Activated CD4-positive, alpha-beta T cell treated with anti-CD3 and anti-CD28 coated beads, Interleukin-2, amount 10 ng/mL, durations not matched to agents 7 days and 5 days (primary cell): ENCODE measurements at regions not wholly inside any gene's neighbourhood (a gene's known extent, or its start where the extent isn't known, plus 50 kb on each side); places are given as distances from the start of the nearest gene placed in this dataset.
"Not testable (repeated sequence)": the region's sequence is repeated elsewhere in the genome, so short reads cannot be mapped to it uniquely, and the experiment has no call there.

ENCODE experiments used
- CTCF ChIA-PET: fragments of 350-600 bp; sonication (Branson Sonifier 250); formaldehyde crosslinking; loops from one replicate; lab custom pipeline; 2021; ENCODE audit warnings: antibody characterized with exemption; lab: Charles Lee
- POLR2A ChIA-PET: fragments of 350-600 bp; sonication (Branson Sonifier 250); formaldehyde crosslinking; loops from one replicate; lab custom pipeline; 2021; ENCODE audit warnings: antibody characterized with exemption; lab: Charles Lee
- DNase-seq: peaks from one replicate; pipeline ENCODE4 v3.0.0-alpha.2; 2020
- H3K27ac Mint-ChIP-seq: one replicate; pipeline ENCODE4 v1.8.0; 2021; ENCODE audit warnings: mild to moderate bottlenecking, moderate library complexity, mixed read lengths
- H3K27me3 Mint-ChIP-seq: one replicate; pipeline ENCODE4 v1.8.0; 2021; ENCODE audit warnings: mixed read lengths
- H3K36me3 Mint-ChIP-seq: one replicate; pipeline ENCODE4 v1.8.0; 2021; ENCODE audit warnings: low read depth, mixed read lengths
- H3K4me1 Mint-ChIP-seq: one replicate; pipeline ENCODE4 v1.8.0; 2021; ENCODE audit warnings: mixed read lengths
- H3K4me3 Mint-ChIP-seq: one replicate; pipeline ENCODE4 v1.8.0; 2021; ENCODE audit warnings: mild to moderate bottlenecking, moderate library complexity, mixed read lengths
- H3K9me3 Mint-ChIP-seq: one replicate; pipeline ENCODE4 v1.8.0; 2021; ENCODE audit warnings: mixed read lengths

DNA sequence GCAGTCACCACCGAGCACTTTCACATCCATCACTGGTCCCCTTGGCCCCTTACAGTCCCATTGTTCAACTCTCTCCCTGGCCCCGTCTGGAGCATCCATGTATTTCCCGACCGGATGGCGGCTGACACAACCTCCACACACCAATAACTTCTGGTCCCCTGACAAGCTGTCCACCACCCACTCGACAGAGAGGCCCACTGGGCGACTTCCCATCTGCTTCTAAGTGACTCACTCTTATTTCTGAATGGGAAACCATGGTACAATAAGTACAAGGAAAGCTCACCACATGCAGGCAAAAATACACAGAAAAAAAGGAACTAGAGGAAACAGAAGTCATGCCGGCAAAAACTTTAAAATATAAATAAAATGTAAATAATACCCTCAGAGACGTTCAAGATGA lies 82.9 kb upstream of the RAB12 start:
- Mint-ChIP-seq H3K4me1 (peaks cover 18% of the 10 kb centered on the region), H3K27me3 (peaks cover 31% of the 10 kb centered on the region), H3K4me3 (no peak overlapping the region), H3K36me3 (peaks cover 2% of the 10 kb centered on the region), H3K9me3 (peaks cover 12% of the 10 kb centered on the region), H3K27ac (no peak overlapping the region)
- POLR2A ChIA-PET = no interaction called here
- DNase-seq = no peak
- CTCF ChIA-PET = interaction anchor here (0.5 kb wide), 1 partner anchor 831 kb away, joined by 3 read pairs; no protein-coding TSS in a partner anchor

DNA sequence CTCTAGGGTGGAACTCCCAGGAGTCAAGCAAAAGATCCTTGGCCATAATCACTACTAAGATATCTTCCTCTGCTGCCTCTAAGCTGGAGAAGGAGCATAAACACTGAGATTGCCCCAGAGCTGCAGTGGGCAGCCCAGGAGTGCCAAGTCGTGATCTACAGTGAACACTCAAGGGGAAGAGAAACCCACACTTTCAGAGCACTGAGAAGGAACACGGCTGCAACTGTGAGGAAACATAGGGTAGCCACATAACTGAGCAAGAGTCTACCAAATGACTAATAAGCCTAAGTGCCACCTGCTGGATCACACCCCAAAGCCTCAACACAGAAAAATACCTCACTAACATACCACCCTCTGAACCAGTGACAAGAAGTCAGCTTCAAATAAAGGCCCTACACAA lies 79.6 kb upstream of the RAB12 start:
- Mint-ChIP-seq H3K9me3 (peaks cover 29% of the 10 kb centered on the region), H3K27me3 (peaks cover 23% of the 10 kb centered on the region), H3K36me3 (peaks cover 2% of the 10 kb centered on the region), H3K4me1 (peaks cover 18% of the 10 kb centered on the region), H3K4me3 (no peak overlapping the region), H3K27ac (no peak overlapping the region)
- CTCF ChIA-PET = no interaction called here
- DNase-seq = no peak
- POLR2A ChIA-PET = no interaction called here

DNA sequence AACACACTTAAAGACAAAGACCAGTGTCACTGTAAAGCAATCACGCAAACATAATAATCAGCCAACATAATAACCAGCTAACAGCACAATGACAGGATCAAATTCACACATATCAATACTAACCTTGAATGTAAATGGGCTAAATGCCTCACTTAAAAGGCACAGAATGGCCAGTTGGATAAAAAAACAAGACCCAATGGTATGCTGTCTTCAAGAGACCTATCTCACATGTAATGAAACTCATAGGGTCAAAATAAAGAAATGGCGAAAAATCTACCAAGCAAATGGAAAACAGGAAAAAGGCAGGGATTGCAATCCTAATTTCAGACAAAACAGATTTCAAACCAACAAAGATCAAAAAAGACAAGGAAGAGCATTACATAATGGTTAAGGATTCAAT lies 78.2 kb upstream of the RAB12 start:
- Mint-ChIP-seq H3K9me3 (peaks cover 29% of the 10 kb centered on the region), H3K27me3 (peaks cover 19% of the 10 kb centered on the region)
- CTCF ChIA-PET, H3K27ac Mint-ChIP-seq, POLR2A ChIA-PET, H3K36me3 Mint-ChIP-seq, DNase-seq, H3K4me1 Mint-ChIP-seq, H3K4me3 Mint-ChIP-seq: not testable (repeated sequence)

DNA sequence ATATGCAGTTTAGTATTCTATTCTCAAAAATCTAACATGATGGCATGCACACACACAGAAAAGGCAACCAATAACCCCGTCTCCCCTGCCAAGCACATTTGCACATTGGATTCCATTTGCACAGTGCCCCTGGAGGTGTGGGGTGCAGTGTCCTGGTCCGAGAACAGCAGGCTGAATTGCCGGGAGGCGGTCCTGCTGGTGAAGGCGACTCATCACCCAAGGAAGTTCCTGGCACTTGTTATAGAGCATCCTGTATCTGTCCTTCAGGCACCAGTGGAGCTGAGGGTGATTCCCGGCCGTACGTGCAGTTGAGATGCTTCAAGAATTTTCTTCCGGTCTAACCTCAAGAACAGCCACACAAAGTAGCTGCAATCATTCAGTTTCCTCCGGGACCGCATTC lies 73.0 kb upstream of the RAB12 start:
- peaks cover 6% of the 10 kb centered on the region for H3K27me3 Mint-ChIP-seq
- no peak overlapping the region for H3K27ac Mint-ChIP-seq
- H3K4me3 Mint-ChIP-seq = no peak overlapping the region
- ChIA-PET POLR2A (no interaction called here), CTCF (no interaction called here)
- DNase-seq = no peak
- peaks cover 18% of the 10 kb centered on the region for H3K9me3 Mint-ChIP-seq
- no peaks in the 10 kb centered on the region for H3K4me1 Mint-ChIP-seq
- no peaks in the 10 kb centered on the region for H3K36me3 Mint-ChIP-seq

DNA sequence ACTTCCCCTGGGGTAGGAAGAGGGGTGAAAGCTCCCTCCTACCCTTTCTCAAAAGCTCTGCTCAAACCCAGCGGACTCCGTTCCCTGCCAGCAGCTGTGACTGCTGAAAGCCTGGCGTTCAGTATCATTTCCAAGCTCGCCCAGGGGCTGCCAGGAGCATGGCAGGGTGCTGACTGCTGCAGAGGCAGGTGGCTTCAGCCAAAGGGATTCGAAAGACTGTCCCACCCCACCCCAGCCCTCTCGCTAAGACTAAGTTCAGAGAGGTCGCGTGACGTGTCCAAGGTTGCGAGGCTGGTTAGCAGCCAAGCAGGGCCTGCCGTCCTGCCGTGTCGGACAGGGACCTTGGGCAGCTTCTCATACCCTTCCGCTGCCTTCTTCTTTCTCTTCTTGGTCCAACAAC lies 72.3 kb upstream of the RAB12 start:
- Mint-ChIP-seq H3K9me3 (peaks cover 11% of the 10 kb centered on the region), H3K27me3 (peaks cover 4% of the 10 kb centered on the region), H3K36me3 (no peaks in the 10 kb centered on the region), H3K4me1 (no peaks in the 10 kb centered on the region), H3K27ac (no peak overlapping the region), H3K4me3 (no peak overlapping the region)
- POLR2A ChIA-PET = no interaction called here
- DNase-seq = no peak
- CTCF ChIA-PET = no interaction called here

DNA sequence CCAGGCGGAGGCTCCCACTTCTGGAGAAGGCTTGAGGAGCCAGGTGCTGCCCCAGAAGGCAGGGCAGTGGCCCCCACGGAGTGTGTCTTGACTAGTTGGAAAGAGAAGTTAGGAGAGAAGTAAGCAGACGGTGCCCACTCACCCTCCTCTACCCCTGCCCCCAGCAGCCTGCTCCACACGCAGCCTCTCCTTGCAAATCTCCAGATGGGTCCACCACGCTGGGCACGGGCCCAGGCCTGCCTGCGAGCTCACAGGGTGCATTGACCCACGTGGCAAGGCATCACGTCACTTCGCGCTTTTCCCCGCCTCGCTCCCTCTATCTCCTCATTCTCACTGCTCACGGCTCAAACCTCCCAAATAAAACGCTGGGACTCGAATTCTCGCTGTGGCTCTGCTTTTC lies 71.8 kb upstream of the RAB12 start:
- Mint-ChIP-seq H3K4me1 (no peaks in the 10 kb centered on the region), H3K36me3 (no peaks in the 10 kb centered on the region), H3K4me3 (no peak overlapping the region), H3K9me3 (peaks cover 6% of the 10 kb centered on the region), H3K27ac (no peak overlapping the region), H3K27me3 (peaks cover 4% of the 10 kb centered on the region)
- DNase-seq = no peak
- CTCF ChIA-PET = no interaction called here
- POLR2A ChIA-PET = no interaction called here

DNA sequence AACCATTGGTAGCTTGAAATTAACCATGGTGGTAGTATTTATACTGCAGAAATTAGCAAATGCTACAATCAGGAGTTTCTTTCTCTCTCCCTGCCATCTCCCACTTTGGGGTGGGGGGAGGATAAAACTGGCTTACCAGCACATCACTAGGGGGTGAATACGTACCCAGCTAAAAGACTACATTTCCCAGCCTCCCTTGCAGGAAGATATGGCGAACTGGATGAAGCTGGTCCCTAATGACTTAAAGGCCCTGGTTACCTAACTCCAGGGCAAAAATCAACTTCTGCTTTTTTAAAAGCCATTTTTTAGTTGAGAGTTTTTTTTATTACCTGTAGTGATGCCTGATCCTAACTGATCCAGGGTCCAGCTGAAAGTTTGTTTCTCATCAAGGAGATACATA lies 70.3 kb upstream of the RAB12 start:
- H3K36me3 Mint-ChIP-seq = no peaks in the 10 kb centered on the region
- H3K4me3 Mint-ChIP-seq = no peak overlapping the region
- POLR2A ChIA-PET = no interaction called here
- H3K4me1 Mint-ChIP-seq = no peaks in the 10 kb centered on the region
- CTCF ChIA-PET = no interaction called here
- no peaks in the 10 kb centered on the region for H3K27me3 Mint-ChIP-seq
- DNase-seq = no peak
- no peaks in the 10 kb centered on the region for H3K9me3 Mint-ChIP-seq
- H3K27ac Mint-ChIP-seq = no peak overlapping the region

DNA sequence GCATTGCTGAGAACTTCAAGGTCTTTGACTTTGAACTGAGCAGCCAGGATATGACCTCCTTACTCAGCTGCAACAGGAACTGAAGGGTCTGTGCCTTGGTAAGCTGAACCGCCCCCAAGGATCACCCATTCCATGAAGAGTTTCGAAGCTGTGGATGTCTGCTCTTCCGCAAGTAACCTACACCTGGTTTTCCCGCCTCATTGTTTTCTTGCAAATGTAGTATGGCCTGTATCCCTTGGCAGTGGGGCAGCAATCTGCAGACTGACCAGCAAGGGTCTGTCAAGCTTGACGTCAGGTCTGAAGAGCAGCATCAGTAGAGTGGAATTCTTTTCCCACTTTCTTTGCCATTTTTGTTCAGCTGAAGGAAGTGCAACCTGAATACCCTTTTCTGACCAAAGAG lies 62.6 kb upstream of the RAB12 start:
- ChIA-PET CTCF (no interaction called here), POLR2A (no interaction called here)
- no peak for DNase-seq
- no peaks in the 10 kb centered on the region for H3K36me3 Mint-ChIP-seq
- H3K4me3 Mint-ChIP-seq = no peak overlapping the region
- H3K4me1 Mint-ChIP-seq = no peaks in the 10 kb centered on the region
- no peak overlapping the region for H3K27ac Mint-ChIP-seq
- H3K27me3 Mint-ChIP-seq = peaks cover 1% of the 10 kb centered on the region
- no peaks in the 10 kb centered on the region for H3K9me3 Mint-ChIP-seq

DNA sequence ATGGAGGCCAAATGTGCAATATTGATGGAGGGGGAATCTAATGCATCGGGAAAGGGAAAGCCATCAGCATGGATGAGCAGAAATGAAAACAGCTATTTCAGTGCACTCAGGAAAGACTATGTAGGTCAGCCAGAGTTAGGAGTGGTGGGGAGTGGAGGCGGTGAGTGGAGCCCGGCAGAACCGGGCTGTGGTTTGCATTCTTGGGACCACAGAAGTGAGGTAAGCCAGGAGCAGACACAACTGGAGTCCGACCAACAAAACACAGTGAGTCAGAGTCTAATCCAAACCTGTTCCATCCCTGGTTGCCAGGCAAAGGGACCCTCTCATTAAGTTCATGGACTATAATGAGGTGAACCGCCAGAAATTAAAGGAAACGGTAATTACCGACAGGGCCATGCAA lies 61.1 kb upstream of the RAB12 start:
- DNase-seq = no peak
- Mint-ChIP-seq H3K4me1 (no peaks in the 10 kb centered on the region), H3K4me3 (no peak overlapping the region), H3K27me3 (peaks cover 1% of the 10 kb centered on the region), H3K36me3 (no peaks in the 10 kb centered on the region), H3K27ac (no peak overlapping the region), H3K9me3 (no peaks in the 10 kb centered on the region)
- POLR2A ChIA-PET = no interaction called here
- CTCF ChIA-PET = interaction anchor here (0.6 kb wide), 1 partner anchor 1391 kb away, joined by 5 read pairs; no protein-coding TSS in a partner anchor

DNA sequence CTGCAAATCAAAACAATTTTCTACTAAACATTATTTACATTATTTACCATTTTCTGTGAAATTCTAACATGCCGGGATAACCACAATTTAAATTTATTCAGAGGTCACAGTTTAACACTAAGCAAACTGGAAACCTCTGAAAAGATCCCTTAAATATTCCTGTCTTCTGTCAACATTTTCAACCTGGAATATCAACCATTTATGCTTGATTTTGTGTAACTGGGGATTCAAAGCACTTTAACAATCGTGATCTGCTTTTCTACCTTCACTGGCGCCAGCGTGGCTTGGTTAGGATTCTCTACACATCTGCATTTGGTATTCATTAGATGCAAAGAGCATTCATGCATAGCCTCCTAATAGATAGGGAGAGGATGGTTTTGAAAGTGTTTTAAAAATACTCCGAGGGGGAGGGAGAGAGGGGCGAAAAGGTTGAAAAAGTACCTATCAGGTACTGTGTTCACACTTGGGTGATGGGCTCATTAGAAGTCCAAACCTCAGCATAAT lies 59.9 kb upstream of the RAB12 start:
- no peaks in the 10 kb centered on the region for H3K4me1 Mint-ChIP-seq

DNA sequence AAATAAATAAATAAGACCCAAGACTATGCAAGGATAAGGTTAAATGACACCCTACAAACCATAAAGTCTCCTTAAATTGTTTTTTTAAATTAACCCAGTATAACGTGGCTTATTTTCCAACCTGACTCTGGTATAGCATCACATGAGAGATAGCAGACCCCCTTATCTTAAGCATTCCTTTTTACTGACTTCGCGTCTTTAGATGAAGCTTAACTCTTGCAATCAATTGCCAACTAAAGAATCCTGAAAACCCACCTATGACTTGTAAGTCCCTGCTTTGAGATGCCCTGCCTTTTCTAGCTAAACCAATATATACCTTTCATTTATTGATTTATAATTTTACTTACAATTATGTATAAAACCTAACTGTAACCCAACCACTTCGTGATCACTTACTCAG lies 57.1 kb upstream of the RAB12 start:
- Mint-ChIP-seq H3K27me3 (peaks cover 1% of the 10 kb centered on the region), H3K36me3 (no peaks in the 10 kb centered on the region), H3K4me3 (no peak overlapping the region), H3K27ac (no peak overlapping the region), H3K9me3 (no peaks in the 10 kb centered on the region), H3K4me1 (no peaks in the 10 kb centered on the region)
- ChIA-PET CTCF (no interaction called here), POLR2A (no interaction called here)
- no peak for DNase-seq

More for the DNA sequence above, 59.9 kb upstream of the RAB12 start:
- no peak for DNase-seq
- Mint-ChIP-seq H3K27ac (no peak overlapping the region), H3K36me3 (no peaks in the 10 kb centered on the region), H3K9me3 (no peaks in the 10 kb centered on the region), H3K27me3 (peaks cover 1% of the 10 kb centered on the region), H3K4me3 (no peak overlapping the region)
- CTCF ChIA-PET = no interaction called here
- POLR2A ChIA-PET = no interaction called here

DNA sequence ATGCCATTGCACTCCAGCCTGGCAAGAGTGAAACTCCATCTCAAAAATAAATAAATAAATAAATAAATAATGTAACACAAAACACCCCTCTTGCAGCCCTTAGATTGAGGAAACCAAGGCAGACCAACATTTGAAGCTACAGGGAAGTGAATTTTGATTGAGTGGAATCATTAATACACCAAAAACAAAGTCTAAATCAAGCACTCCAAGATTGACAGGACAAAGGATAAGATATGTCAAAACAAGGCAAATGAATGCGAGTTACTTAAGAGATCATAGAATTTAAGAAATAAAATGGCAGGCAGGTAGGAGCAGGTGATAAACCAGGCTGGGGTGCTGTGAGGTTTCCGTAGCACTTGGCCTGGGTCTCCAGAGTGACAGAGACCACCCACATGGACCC lies 54.9 kb upstream of the RAB12 start:
- no peak overlapping the region for H3K4me3 Mint-ChIP-seq
- no peak for DNase-seq
- no peak overlapping the region for H3K27ac Mint-ChIP-seq
- no peaks in the 10 kb centered on the region for H3K4me1 Mint-ChIP-seq
- H3K27me3 Mint-ChIP-seq = peaks cover 1% of the 10 kb centered on the region
- no peaks in the 10 kb centered on the region for H3K9me3 Mint-ChIP-seq
- no peaks in the 10 kb centered on the region for H3K36me3 Mint-ChIP-seq
- POLR2A ChIA-PET = no interaction called here
- CTCF ChIA-PET = no interaction called here

DNA sequence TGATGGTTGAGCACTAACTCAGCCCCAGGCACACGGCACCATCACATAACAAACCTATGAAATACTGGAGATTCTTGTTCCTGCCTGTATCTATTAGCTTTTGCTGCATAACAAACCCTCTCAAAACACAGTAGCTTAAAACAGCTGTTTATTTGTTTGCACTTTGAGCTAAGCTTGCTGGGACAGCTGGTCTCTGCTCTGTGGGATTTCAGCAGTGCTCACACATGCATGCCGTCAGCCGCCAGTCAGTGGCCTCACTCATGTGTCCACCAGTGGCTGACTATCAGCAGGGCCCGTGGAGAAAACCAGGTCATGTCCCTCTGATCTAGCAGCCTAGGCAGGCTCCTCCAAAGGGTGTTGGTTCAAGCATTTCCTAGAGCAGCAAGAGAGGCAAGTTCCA lies 52.8 kb upstream of the RAB12 start:
- Mint-ChIP-seq H3K36me3 (no peaks in the 10 kb centered on the region), H3K4me3 (no peak overlapping the region), H3K9me3 (no peaks in the 10 kb centered on the region), H3K27me3 (peaks cover 2% of the 10 kb centered on the region), H3K4me1 (no peaks in the 10 kb centered on the region), H3K27ac (no peak overlapping the region)
- ChIA-PET CTCF (no interaction called here), POLR2A (no interaction called here)
- DNase-seq = no peak
